Activated CD8-positive, alpha-beta T cell treated with anti-CD3 and anti-CD28 coated beads for 36 hours (primary cell): ENCODE measurements at regions not wholly inside any gene's neighbourhood (a gene's known extent, or its start where the extent isn't known, plus 50 kb on each side); places are given as distances from the start of the nearest gene placed in this dataset.

Source experiments
- ATAC-seq: fragments of 200-7000 bp; cut with Tn5 transposase; one replicate; pipeline ENCODE4 v1.10.0; 2021; ENCODE audit warnings: mild to moderate bottlenecking, moderate library complexity
- CTCF ChIA-PET: fragments of 350-600 bp; sonication (Branson Sonifier 250); formaldehyde crosslinking; loops from one replicate; lab custom pipeline; 2021; ENCODE audit warnings: antibody characterized with exemption; lab: Charles Lee
- POLR2A ChIA-PET: fragments of 350-600 bp; sonication (Branson Sonifier 250); formaldehyde crosslinking; loops from one replicate; lab custom pipeline; 2021; ENCODE audit warnings: antibody characterized with exemption; lab: Charles Lee
- DNase-seq: peaks from one replicate; pipeline ENCODE4 v3.0.0-alpha.2; 2020
- H3K27ac Mint-ChIP-seq: one replicate; pipeline ENCODE4 v1.8.0; 2021; ENCODE audit warnings: mild to moderate bottlenecking, mixed read lengths
- H3K27me3 Mint-ChIP-seq: one replicate; pipeline ENCODE4 v1.8.0; 2021; ENCODE audit warnings: mixed read lengths
- H3K36me3 Mint-ChIP-seq: one replicate; pipeline ENCODE4 v1.8.0; 2021; ENCODE audit warnings: low read depth, mixed read lengths
- H3K4me1 Mint-ChIP-seq: one replicate; pipeline ENCODE4 v1.8.0; 2021; ENCODE audit warnings: low read depth, mixed read lengths
- H3K4me3 Mint-ChIP-seq: one replicate; pipeline ENCODE4 v1.8.0; 2021; ENCODE audit warnings: mild to moderate bottlenecking, moderate library complexity, mixed read lengths
- H3K9me3 Mint-ChIP-seq: one replicate; pipeline ENCODE4 v1.8.0; 2021; ENCODE audit warnings: mixed read lengths
- CTCF ChIP-seq: fragments of 200-600 bp; IDR thresholded peaks from one replicate; pipeline ENCODE4 v1.8.0; 2022; ENCODE audit warnings: antibody characterized with exemption, mild to moderate bottlenecking
- intact Hi-C: fragments of 100-400 bp; cut with micrococcal nuclease; formaldehyde crosslinking; loops from one replicate; pipeline ENCODE4 v1.10.0; 2022

- H3K4me1 Mint-ChIP-seq = no peaks in the 10 kb centered on the region
- DNase-seq = no peak
Observed at GRCh38 chr17:33940769-33941370, 314.2 kb upstream of the CCL2 start.

DNA sequence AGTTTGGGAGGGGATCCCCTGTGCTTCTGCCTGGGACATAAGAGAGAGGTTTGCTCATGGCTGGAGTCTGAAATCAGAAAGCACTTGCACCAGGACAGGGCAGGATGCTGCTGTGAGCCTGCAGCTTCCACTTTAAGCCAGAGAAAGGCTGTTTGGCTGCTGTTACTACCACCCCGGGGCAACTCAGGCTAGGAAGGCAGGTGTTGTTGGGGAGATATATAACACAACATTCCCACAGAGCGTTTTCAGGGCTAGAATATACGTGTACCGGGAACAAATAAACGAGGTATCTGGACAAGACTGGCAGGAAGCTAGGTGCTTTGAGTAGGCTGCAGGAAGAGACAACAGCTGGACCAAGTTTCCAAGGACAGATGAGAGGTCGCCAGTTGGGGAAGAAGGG lies 313.3 kb upstream of the CCL2 start:
- H3K4me3 Mint-ChIP-seq = no peak overlapping the region
- intact Hi-C loops = no loop called here
- no peak for TF ChIP-seq CTCF
- no peaks in the 10 kb centered on the region for H3K36me3 Mint-ChIP-seq
- peaks cover 2% of the 10 kb centered on the region for H3K27me3 Mint-ChIP-seq
- no peaks in the 10 kb centered on the region for H3K4me1 Mint-ChIP-seq
- H3K27ac Mint-ChIP-seq = no peak overlapping the region
- CTCF ChIA-PET = no interaction called here
- no peaks in the 10 kb centered on the region for H3K9me3 Mint-ChIP-seq
- no peak for ATAC-seq
- POLR2A ChIA-PET = no interaction called here
- no peak for DNase-seq

More at GRCh38 chr17:33940769-33941370, 314.2 kb upstream of the CCL2 start:
- intact Hi-C loops = no loop called here
- H3K9me3 Mint-ChIP-seq = no peaks in the 10 kb centered on the region
- no peak for ATAC-seq
- no peaks in the 10 kb centered on the region for H3K27me3 Mint-ChIP-seq
- ChIA-PET POLR2A (no interaction called here), CTCF (no interaction called here)
- H3K36me3 Mint-ChIP-seq = no peaks in the 10 kb centered on the region
- H3K4me3 Mint-ChIP-seq = no peak overlapping the region
- no peak for TF ChIP-seq CTCF
- H3K27ac Mint-ChIP-seq = no peak overlapping the region

- Mint-ChIP-seq H3K36me3 (no peaks in the 10 kb centered on the region), H3K4me1 (no peaks in the 10 kb centered on the region), H3K4me3 (no peak overlapping the region), H3K9me3 (no peaks in the 10 kb centered on the region), H3K27ac (no peak overlapping the region), H3K27me3 (peaks cover 2% of the 10 kb centered on the region)
- ChIA-PET POLR2A (no interaction called here), CTCF (no interaction called here)
- intact Hi-C loops = no loop called here
- no peak for TF ChIP-seq CTCF
- no peak for ATAC-seq
- DNase-seq = no peak
Observed at GRCh38 chr17:33942414-33942813, 312.7 kb upstream of the CCL2 start.

DNA sequence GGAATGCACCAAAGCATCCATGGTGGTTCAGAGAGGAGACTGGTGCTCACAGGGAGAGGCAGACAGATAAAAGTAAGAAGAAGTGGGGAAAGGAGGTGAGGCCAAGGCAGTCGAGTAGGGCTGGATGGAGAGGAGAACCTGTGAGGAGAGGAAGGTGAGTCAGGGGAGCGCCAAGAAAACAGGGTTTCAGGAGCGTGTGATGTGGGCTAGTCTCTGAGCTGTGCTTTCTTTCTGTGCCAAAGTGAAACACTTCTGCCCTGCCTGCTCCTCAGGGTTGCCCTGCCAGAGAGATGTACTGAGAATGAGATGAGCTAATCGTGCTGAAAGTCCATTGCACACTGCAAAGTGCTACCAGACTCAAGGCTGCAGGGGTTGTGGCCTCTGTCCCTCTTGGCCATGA lies 310.7 kb upstream of the CCL2 start:
- Mint-ChIP-seq H3K36me3 (no peaks in the 10 kb centered on the region), H3K4me3 (no peak overlapping the region), H3K27ac (no peak overlapping the region), H3K9me3 (no peaks in the 10 kb centered on the region), H3K27me3 (peaks cover 2% of the 10 kb centered on the region), H3K4me1 (no peaks in the 10 kb centered on the region)
- no peak for TF ChIP-seq CTCF
- intact Hi-C loops = no loop called here
- ATAC-seq (peak; percentile 30), DNase-seq (no peak)
- CTCF ChIA-PET = interaction anchor here (1.4 kb wide), 1 partner anchor 200 kb away, joined by 3 read pairs; no protein-coding TSS in a partner anchor
- POLR2A ChIA-PET = no interaction called here

DNA sequence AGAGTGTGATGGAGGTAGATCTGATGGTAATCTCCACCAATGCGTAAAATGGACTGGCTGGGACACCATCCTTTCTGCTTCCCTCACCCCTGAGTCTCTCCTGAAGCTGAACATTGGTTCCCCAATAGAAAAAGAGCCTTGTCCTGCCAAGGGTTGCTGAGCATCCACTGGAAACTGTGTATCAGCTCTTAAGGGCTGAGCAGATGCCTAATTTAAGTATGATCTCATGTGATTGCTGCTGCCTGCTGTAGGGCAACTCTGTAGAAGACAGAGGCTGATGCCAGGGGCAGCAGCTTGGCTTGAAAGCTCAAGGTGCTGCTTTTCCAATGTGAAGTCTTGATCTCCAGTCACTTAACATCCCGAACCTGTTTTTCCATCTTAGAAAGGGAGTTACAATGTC lies 310.3 kb upstream of the CCL2 start:
- Mint-ChIP-seq H3K9me3 (no peaks in the 10 kb centered on the region), H3K27ac (no peak overlapping the region), H3K4me1 (no peaks in the 10 kb centered on the region), H3K27me3 (peaks cover 2% of the 10 kb centered on the region), H3K36me3 (no peaks in the 10 kb centered on the region), H3K4me3 (no peak overlapping the region)
- intact Hi-C loops = no loop called here
- TF ChIP-seq CTCF = no peak
- ChIA-PET CTCF (no interaction called here), POLR2A (no interaction called here)
- DNase-seq = no peak
- no peak for ATAC-seq
